ENCODE measurements at regions not wholly inside any gene's neighbourhood (a gene's known extent, or its start where the extent isn't known, plus 50 kb on each side); places are given as distances from the start of the nearest gene placed in this dataset.

- H3K4me3 Mint-ChIP-seq: no peak overlapping the region
- no peak for ATAC-seq (replicated peaks)
Measured at GRCh38 chr15:98226149-98226548, 265.6 kb downstream of the ARRDC4 start.

GRCh38 chr15:98226578-98226977, 266.1 kb downstream of the ARRDC4 start:
- no peak overlapping the region for H3K27ac Mint-ChIP-seq
- no peak overlapping the region for H3K4me3 Mint-ChIP-seq
- no peaks in the 10 kb centered on the region for H3K9me3 Mint-ChIP-seq
- H3K27me3 Mint-ChIP-seq: peaks cover 3% of the 10 kb centered on the region
- ATAC-seq (replicated peaks): no peak
- no peaks in the 10 kb centered on the region for H3K4me1 Mint-ChIP-seq
- no peaks in the 10 kb centered on the region for H3K36me3 Mint-ChIP-seq (ENCODE audit: low read depth)

More at GRCh38 chr15:98226149-98226548, 265.6 kb downstream of the ARRDC4 start:
- Mint-ChIP-seq H3K27me3 (peaks cover 3% of the 10 kb centered on the region), H3K4me1 (no peaks in the 10 kb centered on the region), H3K36me3 (ENCODE audit: low read depth) (no peaks in the 10 kb centered on the region), H3K9me3 (no peaks in the 10 kb centered on the region), H3K27ac (no peak overlapping the region)

GRCh38 chr15:98228846-98229245, 268.3 kb downstream of the ARRDC4 start:
- Mint-ChIP-seq H3K36me3 (ENCODE audit: low read depth) (no peaks in the 10 kb centered on the region), H3K4me3 (no peak overlapping the region), H3K4me1 (no peaks in the 10 kb centered on the region), H3K27me3 (peaks cover 3% of the 10 kb centered on the region), H3K27ac (no peak overlapping the region), H3K9me3 (no peaks in the 10 kb centered on the region)
- ATAC-seq (replicated peaks): no peak

- ATAC-seq (replicated peaks): no peak
- peaks cover 3% of the 10 kb centered on the region for H3K27me3 Mint-ChIP-seq
Measured at GRCh38 chr15:98230975-98231374, 270.5 kb downstream of the ARRDC4 start.

GRCh38 chr15:98231696-98232440, 271.4 kb downstream of the ARRDC4 start:
- H3K27ac Mint-ChIP-seq: no peak overlapping the region
- H3K36me3 Mint-ChIP-seq (ENCODE audit: low read depth): no peaks in the 10 kb centered on the region
- ATAC-seq (replicated peaks): no peak
- no peaks in the 10 kb centered on the region for H3K9me3 Mint-ChIP-seq
- H3K4me1 Mint-ChIP-seq: no peaks in the 10 kb centered on the region
- H3K4me3 Mint-ChIP-seq: no peak overlapping the region
- peaks cover 3% of the 10 kb centered on the region for H3K27me3 Mint-ChIP-seq

More at GRCh38 chr15:98230975-98231374, 270.5 kb downstream of the ARRDC4 start:
- Mint-ChIP-seq H3K36me3 (ENCODE audit: low read depth) (no peaks in the 10 kb centered on the region), H3K4me3 (no peak overlapping the region), H3K4me1 (no peaks in the 10 kb centered on the region), H3K27ac (no peak overlapping the region), H3K9me3 (no peaks in the 10 kb centered on the region)

GRCh38 chr15:98232761-98233160, 272.3 kb downstream of the ARRDC4 start:
- ATAC-seq (replicated peaks): no peak
- Mint-ChIP-seq H3K27ac (no peak overlapping the region), H3K36me3 (ENCODE audit: low read depth) (no peaks in the 10 kb centered on the region), H3K9me3 (no peaks in the 10 kb centered on the region), H3K4me1 (no peaks in the 10 kb centered on the region), H3K27me3 (peaks cover 3% of the 10 kb centered on the region), H3K4me3 (no peak overlapping the region)

- Mint-ChIP-seq H3K4me3 (no peak overlapping the region), H3K27me3 (no peaks in the 10 kb centered on the region), H3K9me3 (no peaks in the 10 kb centered on the region), H3K4me1 (no peaks in the 10 kb centered on the region), H3K27ac (no peak overlapping the region), H3K36me3 (ENCODE audit: low read depth) (no peaks in the 10 kb centered on the region)
- no peak for ATAC-seq (replicated peaks)
Measured at GRCh38 chr15:98233873-98234272, 273.4 kb downstream of the ARRDC4 start.

- ATAC-seq (replicated peaks): no peak
- Mint-ChIP-seq H3K27ac (no peak overlapping the region), H3K27me3 (no peaks in the 10 kb centered on the region), H3K36me3 (ENCODE audit: low read depth) (no peaks in the 10 kb centered on the region), H3K4me3 (no peak overlapping the region), H3K4me1 (no peaks in the 10 kb centered on the region), H3K9me3 (no peaks in the 10 kb centered on the region)
Measured at GRCh38 chr15:98240303-98240702, 279.8 kb downstream of the ARRDC4 start.

GRCh38 chr15:98241032-98241554, 280.6 kb downstream of the ARRDC4 start:
- H3K36me3 Mint-ChIP-seq (ENCODE audit: low read depth): no peaks in the 10 kb centered on the region
- no peaks in the 10 kb centered on the region for H3K27me3 Mint-ChIP-seq
- no peaks in the 10 kb centered on the region for H3K9me3 Mint-ChIP-seq
- no peak overlapping the region for H3K27ac Mint-ChIP-seq
- H3K4me1 Mint-ChIP-seq: no peaks in the 10 kb centered on the region
- no peak overlapping the region for H3K4me3 Mint-ChIP-seq
- no peak for ATAC-seq (replicated peaks)

GRCh38 chr15:98257290-98257689, 296.8 kb downstream of the ARRDC4 start:
- H3K27me3 Mint-ChIP-seq: peaks cover 6% of the 10 kb centered on the region
- no peak overlapping the region for H3K27ac Mint-ChIP-seq
- no peak for ATAC-seq (replicated peaks)
- peaks cover 8% of the 10 kb centered on the region for H3K9me3 Mint-ChIP-seq
- no peaks in the 10 kb centered on the region for H3K36me3 Mint-ChIP-seq (ENCODE audit: low read depth)
- H3K4me1 Mint-ChIP-seq: no peaks in the 10 kb centered on the region
- H3K4me3 Mint-ChIP-seq: no peak overlapping the region

- no peak overlapping the region for H3K27ac Mint-ChIP-seq
- H3K4me1 Mint-ChIP-seq: no peaks in the 10 kb centered on the region
- peaks cover 3% of the 10 kb centered on the region for H3K9me3 Mint-ChIP-seq
- ATAC-seq (replicated peaks): no peak
- no peaks in the 10 kb centered on the region for H3K36me3 Mint-ChIP-seq (ENCODE audit: low read depth)
- no peak overlapping the region for H3K4me3 Mint-ChIP-seq
- peaks cover 3% of the 10 kb centered on the region for H3K27me3 Mint-ChIP-seq
Measured at GRCh38 chr15:98263787-98264186, 303.3 kb downstream of the ARRDC4 start.

GRCh38 chr15:98266295-98266694, 305.8 kb downstream of the ARRDC4 start:
- Mint-ChIP-seq H3K4me1 (no peaks in the 10 kb centered on the region), H3K9me3 (no peaks in the 10 kb centered on the region), H3K27me3 (peaks cover 3% of the 10 kb centered on the region), H3K4me3 (no peak overlapping the region), H3K36me3 (ENCODE audit: low read depth) (no peaks in the 10 kb centered on the region), H3K27ac (no peak overlapping the region)
- ATAC-seq (replicated peaks): no peak

- H3K9me3 Mint-ChIP-seq: no peaks in the 10 kb centered on the region
- ATAC-seq (replicated peaks): no peak
- peaks cover 3% of the 10 kb centered on the region for H3K27me3 Mint-ChIP-seq
- H3K27ac Mint-ChIP-seq: no peak overlapping the region
- no peaks in the 10 kb centered on the region for H3K36me3 Mint-ChIP-seq (ENCODE audit: low read depth)
- H3K4me3 Mint-ChIP-seq: no peak overlapping the region
- H3K4me1 Mint-ChIP-seq: no peaks in the 10 kb centered on the region
Measured at GRCh38 chr15:98268163-98268562, 307.7 kb downstream of the ARRDC4 start.

- Mint-ChIP-seq H3K36me3 (ENCODE audit: low read depth) (no peaks in the 10 kb centered on the region), H3K4me1 (no peaks in the 10 kb centered on the region), H3K27ac (no peak overlapping the region), H3K27me3 (peaks cover 15% of the 10 kb centered on the region), H3K4me3 (no peak overlapping the region), H3K9me3 (no peaks in the 10 kb centered on the region)
- ATAC-seq (replicated peaks): no peak
Measured at GRCh38 chr15:98272625-98273024, 312.1 kb downstream of the ARRDC4 start.

- peaks cover 19% of the 10 kb centered on the region for H3K27me3 Mint-ChIP-seq
- no peak overlapping the region for H3K4me3 Mint-ChIP-seq
- ATAC-seq (replicated peaks): no peak
Measured at GRCh38 chr15:98276018-98276417, 315.5 kb downstream of the ARRDC4 start.

More at GRCh38 chr15:98276018-98276417, 315.5 kb downstream of the ARRDC4 start:
- Mint-ChIP-seq H3K27ac (no peak overlapping the region), H3K9me3 (no peaks in the 10 kb centered on the region), H3K4me1 (no peaks in the 10 kb centered on the region), H3K36me3 (ENCODE audit: low read depth) (no peaks in the 10 kb centered on the region)

Data from activated T-helper 17 cell treated with anti-CD3 and anti-CD28 coated beads, Interleukin-2, amount 50 U/mL, for 72 hours (primary cell).